Stimulated activated CD4-positive, alpha-beta T cell treated with anti-CD3 and anti-CD28 coated beads, TNF-alpha, amount 100 ng/mL, for 24 hours (primary cell): ENCODE measurements at regions not wholly inside any gene's neighbourhood (a gene's known extent, or its start where the extent isn't known, plus 50 kb on each side); places are given as distances from the start of the nearest gene placed in this dataset.
A peak's percentile ranks its signal among the peaks of the same experiment; 100 is the strongest.
"Not testable (repeated sequence)": the region's sequence is repeated elsewhere in the genome, so short reads cannot be mapped to it uniquely, and the experiment has no call there.

Experiments
- DNase-seq, 3 experiments: peaks; one replicate each; pipeline ENCODE4 v3.0.0-alpha.2; 2020; ENCODE audit warnings: low read depth in 3 of 3

GRCh38 chr6:2376429-2377355 lies 131.3 kb upstream of the GMDS start:
- DNase-seq, result no peak

DNA sequence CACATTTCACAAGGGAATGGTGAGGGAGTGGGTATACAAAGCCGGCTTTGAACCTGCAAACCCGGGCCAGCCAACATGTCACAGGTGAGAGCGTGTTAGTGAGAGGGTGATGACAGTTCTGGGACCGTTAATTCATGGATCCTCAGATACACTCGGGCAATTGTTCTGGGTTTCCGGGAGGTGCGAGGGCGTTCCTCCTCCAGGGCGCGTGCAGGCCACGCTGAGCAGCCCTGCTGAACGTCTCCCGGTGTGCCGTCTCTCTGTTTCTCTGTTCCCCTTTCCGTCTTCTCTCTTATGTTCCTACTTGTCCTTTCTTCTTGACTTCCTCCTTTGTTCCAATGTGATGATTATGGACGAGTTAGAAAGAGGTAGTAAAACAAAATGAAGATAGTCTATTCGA lies 130.0 kb upstream of the GMDS start:
- no peak for DNase-seq

GRCh38 chr6:2369606-2370005 lies 124.2 kb upstream of the GMDS start:
- no peak for DNase-seq

DNA sequence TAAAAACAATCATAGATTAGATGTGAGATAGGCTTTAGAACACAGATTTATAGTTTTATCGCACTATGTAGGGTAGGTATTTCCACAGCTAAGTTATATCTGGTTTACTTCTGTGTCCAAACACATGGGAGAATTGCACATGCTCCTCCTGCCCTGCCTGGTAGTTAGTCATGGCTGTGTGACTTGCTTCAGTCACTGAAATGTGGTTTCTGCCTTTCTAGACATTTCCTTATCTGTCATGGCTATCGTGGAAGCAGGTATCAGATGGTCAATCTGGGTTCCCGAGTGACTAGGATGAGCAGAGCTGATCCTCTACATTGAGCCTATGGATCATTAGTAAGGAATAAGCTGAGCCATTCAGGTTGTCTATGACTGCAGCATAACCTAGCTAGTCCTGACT lies 117.8 kb upstream of the GMDS start:
- no peak for DNase-seq

- no peak for DNase-seq
Measured at GRCh38 chr6:2361195-2361594, 115.8 kb upstream of the GMDS start.

DNA sequence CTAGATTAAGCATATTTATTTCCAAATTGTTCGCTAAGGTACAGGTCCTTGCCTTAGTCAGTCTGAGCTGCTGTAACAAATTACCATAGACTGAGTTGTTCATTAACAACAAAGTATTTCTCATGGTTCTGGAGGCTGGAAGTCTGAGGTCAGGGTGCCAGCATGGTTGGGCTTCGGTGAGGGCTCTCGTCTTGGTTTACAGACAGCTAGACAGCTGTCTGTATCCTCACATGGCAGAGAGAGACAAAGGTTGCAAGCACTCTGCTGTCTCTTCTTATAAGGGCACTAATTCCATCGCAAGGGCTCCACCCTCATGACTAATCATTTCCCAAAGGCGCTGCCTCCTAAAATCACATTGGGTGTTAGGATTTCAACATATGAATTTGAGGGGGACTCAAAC lies 115.3 kb upstream of the GMDS start:
- DNase-seq, result no peak

DNA sequence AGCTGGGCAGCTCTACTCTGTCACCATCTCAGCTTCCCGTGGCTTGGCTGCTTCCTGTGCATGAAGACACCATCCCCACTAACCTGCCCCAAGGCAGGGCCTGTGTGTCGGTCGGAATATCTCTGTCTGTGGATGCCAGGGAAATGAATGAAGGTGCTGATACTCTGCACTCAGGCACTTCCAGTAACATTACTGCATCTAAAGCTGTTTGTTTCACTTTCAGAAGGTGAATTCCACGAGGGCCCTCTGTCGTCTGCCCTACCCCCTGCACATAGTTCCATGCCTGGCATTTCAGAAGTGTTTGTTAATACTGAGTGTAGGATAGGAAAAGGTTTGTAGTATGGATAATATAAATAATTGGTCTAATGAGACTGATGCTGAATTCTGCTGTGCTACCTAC lies 114.7 kb upstream of the GMDS start:
- no peak for DNase-seq

DNA sequence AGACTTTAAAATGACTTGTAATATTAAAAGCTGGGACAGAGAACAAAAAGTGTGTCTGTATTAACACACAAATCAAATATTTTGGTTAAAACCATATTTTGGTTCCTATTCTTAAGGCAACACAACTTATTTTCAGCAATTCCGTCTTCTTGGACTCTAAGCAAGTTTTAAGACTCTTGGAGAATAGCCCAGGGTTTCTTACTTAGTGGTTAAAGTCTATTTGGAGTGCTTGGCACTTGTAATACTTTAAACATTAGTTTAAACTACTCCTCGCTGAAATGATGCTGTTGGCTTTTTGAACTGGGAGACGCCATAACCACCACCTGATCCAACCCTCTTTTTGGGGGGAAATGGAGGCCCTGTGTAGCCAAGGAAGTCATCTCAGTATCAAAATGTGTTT lies 109.7 kb upstream of the GMDS start:
- no peak for DNase-seq

DNA sequence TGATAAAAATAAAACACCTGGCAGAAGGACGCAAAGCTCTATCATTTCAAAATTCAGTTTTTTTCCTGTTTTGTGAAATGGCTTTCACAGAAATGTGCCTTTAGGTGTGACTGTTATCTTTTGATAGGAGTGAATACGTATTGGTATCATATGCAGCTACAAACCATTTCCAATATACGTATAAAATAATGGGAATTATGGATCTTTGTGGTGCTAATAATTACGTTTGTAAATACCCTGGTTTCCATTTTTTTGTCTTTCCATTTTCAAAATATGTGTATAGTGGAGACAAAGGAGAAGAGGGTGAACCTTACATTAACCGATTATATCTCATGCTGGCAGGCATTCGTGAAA lies 108.7 kb upstream of the GMDS start:
- DNase-seq, result no peak

DNA sequence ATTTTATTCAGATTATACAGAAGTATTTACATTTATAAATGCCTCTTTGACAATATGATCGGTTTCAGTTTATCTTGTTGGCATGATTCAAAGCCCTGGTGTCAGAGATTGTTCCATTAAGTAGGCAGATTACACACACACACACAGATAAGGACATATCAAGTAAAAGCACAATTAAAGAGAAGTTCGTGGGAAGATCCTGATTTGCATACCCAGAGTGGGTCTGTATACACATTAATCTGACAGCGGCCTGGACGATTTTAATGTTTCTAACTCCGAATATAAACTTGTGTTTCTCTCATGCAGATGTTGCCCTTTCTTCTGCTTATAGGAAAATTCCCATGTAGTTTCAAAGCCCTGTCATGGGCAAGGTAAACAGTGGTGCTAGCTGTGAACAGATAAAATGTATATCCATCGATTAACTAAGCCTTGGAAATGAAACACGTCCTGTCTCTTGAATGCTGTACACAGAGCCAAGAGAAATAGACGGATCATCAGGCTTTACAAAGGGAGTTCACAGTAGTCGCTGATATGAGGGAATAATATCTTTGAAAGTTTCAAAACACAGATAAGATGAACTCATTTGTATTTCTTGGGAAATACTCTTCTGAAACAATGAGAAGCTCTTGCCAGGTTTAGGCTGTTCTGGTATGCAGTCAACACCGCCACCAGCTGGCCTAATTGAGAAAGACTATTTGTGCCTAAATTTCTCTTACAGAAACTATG lies 108.2 kb upstream of the GMDS start:
- peak; percentile 24 to 49 (median 34) for DNase-seq

- DNase-seq, result no peak
Measured at GRCh38 chr6:2351807-2352431, 106.5 kb upstream of the GMDS start.

DNA sequence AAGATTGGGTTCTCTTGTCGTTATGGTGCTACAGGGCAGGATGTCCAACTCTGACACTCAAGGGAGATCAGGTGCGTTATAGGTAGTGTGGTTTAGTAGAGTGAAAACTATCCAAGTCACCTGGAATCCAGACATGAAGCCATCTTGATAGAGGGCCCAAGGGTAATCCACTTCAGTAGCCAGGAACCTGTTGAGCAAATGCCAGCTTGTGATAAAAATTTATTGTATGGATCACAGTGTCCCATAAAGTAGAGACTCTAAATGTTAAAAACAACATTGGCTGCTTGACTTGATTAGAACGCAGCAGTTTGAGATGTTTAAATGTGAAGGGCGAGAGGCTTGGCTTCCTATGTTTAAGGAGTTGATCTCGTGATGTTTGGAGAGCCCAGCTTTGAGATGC lies 105.7 kb upstream of the GMDS start:
- DNase-seq, result no peak

- no peak for DNase-seq
Measured at GRCh38 chr6:2346078-2346477, 100.7 kb upstream of the GMDS start.

DNA sequence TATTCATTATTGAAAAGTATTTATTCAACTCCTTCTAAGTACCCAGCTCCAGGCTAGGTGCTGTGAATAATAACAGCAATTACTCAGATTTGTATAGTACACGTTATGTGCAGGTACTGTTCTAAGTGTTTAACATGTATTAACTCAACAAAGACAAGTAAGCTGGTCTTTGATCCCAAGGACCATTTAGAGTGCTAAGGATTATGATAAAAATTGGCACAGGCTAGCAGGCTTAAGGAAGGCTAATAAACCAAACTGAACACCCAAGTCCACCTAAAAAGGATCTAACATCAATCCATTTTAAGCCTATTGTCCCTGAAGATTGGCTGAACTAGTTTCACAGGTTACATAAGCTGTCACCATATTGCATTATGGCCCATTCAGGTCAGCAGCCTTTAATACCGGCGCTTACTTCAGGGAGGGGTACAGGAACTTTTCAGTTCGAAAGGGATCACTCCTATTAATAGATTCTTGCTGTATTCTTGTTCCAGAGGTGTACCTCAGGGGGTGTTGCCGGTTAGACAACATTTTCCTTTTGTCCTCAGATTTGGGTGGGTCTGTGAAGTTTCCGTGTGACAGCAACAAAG lies 99.0 kb upstream of the GMDS start:
- no peak for DNase-seq

GRCh38 chr6:2327591-2327990 lies 82.2 kb upstream of the GMDS start:
- no peak for DNase-seq

GRCh38 chr6:2324166-2324953 lies 79.0 kb upstream of the GMDS start:
- no peak for DNase-seq

DNA sequence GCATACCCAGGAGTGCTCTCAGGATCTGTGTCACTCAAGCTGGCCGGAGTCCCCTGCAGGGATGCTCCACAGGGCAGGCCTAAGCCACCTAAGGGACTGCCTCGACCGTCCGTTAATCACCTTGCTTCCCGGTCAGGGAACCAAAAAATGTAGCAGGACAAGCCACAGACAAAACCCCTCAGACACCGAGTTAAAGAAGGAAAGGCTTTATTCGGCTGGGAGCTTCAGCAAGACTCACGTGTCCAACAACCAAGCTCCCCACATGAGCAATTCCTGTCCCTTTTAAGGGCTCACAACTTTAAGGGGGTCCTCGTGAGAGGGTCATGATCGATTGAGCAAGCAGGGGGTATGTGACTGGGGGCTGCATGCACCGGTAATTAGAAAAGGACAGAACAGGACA lies 72.1 kb upstream of the GMDS start:
- not testable (repeated sequence) for DNase-seq

GRCh38 chr6:2314641-2315040 lies 69.2 kb upstream of the GMDS start:
- DNase-seq, result no peak

- no peak for DNase-seq
Measured at GRCh38 chr6:2310042-2310441, 64.6 kb upstream of the GMDS start.

DNA sequence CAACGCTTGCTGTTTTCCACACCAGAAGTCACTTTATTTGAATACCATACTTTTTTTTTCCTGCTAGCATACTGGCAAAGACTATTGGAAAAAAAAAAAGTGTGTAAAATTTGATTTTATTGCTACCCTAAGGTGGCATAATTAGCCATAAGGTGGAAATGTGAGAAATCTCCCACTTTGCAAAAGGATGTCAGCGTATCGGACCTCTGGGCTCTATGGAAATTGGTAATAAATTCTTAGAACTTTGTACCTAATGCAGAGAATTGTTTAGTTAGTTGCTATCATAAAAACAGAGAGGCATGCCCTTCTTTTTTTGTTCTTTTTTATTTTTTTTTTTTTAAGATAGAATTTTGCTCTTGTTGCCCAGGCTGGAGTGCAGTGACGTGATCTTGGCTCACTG lies 63.7 kb upstream of the GMDS start:
- DNase-seq, result no peak

DNA sequence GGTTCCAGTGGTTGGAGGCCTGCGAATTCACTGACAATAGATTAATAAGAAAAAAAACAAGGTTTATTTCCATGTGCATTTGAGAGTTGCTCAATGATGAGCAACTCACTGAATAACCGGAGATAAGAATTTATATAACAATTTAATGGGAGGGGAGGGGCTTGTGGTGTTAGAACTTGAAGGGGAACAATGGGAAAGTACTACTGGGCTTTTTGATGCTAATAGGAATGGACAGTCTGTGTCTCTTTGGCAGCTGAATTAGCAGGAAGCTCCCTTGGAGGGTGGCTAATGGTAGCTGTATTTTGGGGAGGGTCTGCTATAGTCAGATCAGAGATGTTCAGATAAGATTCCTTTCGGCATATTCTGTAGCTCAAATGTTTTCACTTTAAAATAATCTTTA lies 62.4 kb upstream of the GMDS start:
- no peak for DNase-seq

- no peak for DNase-seq
Measured at GRCh38 chr6:2305951-2306350, 60.5 kb upstream of the GMDS start.
